ENCODE measurements at regions not wholly inside any gene's neighbourhood (a gene's known extent, or its start where the extent isn't known, plus 50 kb on each side); places are given as distances from the start of the nearest gene placed in this dataset.

DNA sequence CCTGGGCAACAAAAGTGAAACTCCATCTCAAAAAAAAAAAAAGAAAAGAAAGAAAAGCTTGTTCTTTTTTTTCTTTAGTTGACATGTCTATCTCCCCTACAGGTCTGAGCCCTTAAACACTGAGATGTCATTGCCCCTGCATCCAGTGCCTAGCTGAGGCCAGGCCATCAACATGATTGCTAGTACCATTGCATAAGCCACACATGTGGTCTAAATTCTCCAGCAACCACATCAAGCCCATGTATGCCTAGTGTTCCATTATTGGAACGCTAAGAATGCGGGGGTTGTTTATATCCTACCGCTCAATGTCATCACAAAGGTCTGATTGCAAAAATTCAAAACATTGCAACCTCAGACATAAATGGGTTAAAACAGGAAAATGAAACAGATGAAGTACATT, 62.7 kb downstream of the NPTX2 start:
- TF ChIP-seq ZFX (IDR thresholded peaks at IDR 0.05; ENCODE audit: borderline replicate concordance) = no peak
- TF ChIP-seq, protein P1, sequence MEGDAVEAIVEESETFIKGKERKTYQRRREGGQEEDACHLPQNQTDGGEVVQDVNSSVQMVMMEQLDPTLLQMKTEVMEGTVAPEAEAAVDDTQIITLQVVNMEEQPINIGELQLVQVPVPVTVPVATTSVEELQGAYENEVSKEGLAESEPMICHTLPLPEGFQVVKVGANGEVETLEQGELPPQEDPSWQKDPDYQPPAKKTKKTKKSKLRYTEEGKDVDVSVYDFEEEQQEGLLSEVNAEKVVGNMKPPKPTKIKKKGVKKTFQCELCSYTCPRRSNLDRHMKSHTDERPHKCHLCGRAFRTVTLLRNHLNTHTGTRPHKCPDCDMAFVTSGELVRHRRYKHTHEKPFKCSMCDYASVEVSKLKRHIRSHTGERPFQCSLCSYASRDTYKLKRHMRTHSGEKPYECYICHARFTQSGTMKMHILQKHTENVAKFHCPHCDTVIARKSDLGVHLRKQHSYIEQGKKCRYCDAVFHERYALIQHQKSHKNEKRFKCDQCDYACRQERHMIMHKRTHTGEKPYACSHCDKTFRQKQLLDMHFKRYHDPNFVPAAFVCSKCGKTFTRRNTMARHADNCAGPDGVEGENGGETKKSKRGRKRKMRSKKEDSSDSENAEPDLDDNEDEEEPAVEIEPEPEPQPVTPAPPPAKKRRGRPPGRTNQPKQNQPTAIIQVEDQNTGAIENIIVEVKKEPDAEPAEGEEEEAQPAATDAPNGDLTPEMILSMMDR (IDR thresholded peaks at IDR 0.05) = no peak
- no peak overlapping the region for H3K27ac ChIP-seq

DNA sequence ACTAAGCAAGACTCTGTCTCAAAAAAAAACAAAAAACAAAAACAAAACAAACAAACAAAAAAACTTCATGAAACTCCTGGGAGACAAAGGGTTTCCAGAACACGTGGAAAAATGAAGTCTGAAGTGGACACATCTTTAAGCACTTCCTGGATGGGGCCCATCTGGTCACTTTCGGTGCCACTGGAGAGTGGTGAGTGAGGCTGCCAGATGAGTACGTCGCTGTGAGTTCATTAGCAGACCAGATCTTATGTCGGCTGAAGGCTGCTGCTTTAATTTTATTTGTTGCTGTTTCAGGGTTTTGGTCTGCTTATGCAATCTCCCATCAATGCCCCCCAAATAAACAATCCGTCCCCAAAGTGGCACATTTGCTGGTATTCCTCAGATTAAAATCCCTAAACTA, 64.4 kb downstream of the NPTX2 start:
- H3K27ac ChIP-seq = no peak overlapping the region
- TF ChIP-seq, protein P1 (IDR thresholded peaks at IDR 0.05) = no peak
- no peak for TF ChIP-seq ZFX (IDR thresholded peaks at IDR 0.05; ENCODE audit: borderline replicate concordance)

DNA sequence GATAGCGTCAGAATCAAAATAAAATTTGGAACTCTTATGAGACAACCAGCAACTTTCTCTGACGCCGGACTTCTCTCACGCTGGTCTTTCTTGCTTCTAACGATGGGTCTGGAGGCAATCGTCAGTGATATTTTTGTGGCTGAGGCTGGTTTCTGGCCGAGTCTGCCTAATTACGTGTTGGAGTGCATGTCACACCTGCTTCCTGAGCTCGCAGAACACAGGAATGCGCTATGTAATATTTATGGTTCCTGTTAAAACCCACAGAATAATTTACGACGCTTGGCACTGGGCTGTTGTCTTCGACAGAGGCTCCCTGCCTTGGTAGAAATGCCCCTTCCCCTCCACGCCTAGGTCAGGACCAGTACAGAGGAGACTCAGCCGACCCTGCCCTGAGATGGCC, 64.9 kb downstream of the NPTX2 start:
- TF ChIP-seq, protein P1 (IDR thresholded peaks at IDR 0.05) = no peak
- TF ChIP-seq ZFX (IDR thresholded peaks at IDR 0.05; ENCODE audit: borderline replicate concordance) = no peak
- no peak overlapping the region for H3K27ac ChIP-seq

DNA sequence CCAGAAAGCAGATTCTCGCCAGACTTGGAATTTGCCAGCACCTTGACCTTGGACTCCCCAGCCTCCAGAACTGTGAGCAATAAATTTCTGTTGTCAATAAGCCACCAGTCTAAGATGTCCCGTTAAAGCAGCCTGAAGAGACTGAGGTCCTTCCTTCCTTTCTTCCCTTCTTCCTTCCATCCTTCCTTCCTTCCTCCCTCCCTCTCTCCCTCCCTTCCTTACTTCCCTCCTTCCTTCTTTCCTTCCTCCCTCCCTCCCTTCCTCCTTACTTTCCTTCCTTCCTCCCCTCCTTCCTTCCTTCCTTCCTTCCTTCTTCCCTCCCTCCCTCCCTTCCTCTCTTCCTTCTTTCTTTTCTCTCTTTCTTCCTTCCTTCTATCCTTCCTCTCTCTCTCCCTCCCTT, 66.4 kb downstream of the NPTX2 start:
- TF ChIP-seq, protein P1 (IDR thresholded peaks at IDR 0.05) = no peak
- no peak for TF ChIP-seq ZFX (IDR thresholded peaks at IDR 0.05; ENCODE audit: borderline replicate concordance)
- H3K27ac ChIP-seq = no peak overlapping the region

DNA sequence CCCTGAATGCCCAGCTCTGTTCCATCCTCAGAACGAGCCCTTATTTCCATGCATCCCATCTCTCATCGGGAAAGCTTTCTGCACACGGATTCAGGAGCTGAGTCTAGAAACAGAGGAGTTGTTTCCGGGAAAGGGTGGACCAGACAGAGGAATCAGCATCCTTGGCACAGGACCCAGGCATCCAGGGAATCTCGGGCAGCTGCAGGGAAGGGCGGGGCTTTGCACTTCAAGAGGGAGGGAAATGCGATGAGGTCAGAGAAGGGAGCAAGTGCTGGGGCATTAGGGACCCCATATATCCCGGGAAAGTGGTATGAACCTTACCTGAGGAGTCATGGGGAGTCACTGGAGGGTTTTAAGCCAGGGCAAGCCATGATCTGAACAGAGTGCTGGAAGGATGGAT, 68.5 kb downstream of the NPTX2 start:
- TF ChIP-seq, protein P1 (IDR thresholded peaks at IDR 0.05) = no peak
- no peak for TF ChIP-seq ZFX (IDR thresholded peaks at IDR 0.05; ENCODE audit: borderline replicate concordance)
- no peak overlapping the region for H3K27ac ChIP-seq

DNA sequence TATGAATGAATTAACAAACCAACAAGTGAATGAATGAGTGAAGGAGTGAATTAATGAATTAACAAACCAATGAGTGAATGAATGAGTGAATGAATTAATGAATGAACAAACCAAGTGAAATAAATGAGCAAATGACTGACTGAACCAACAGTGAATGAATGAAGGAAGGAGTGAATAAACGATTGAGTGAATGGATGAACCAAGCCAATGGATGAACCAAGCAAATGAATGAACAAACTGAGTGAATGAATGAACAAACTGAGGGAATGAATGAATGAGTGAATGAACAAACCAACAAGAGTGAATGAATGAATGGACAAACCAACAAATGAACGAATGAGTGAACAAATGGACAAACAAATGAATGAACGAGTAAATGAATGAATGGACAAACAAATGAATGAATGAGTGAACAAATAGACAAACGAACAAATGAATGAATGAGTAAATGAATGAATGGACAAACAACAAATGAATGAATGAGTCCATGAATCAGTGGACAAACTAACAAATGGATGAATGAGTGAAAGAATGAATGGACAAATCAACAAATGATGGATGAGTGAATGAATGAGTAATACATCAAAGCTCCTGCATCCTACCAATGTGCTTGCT, 69.5 kb downstream of the NPTX2 start:
- no peak for TF ChIP-seq ZFX (IDR thresholded peaks at IDR 0.05; ENCODE audit: borderline replicate concordance)
- TF ChIP-seq, protein P1 (IDR thresholded peaks at IDR 0.05) = no peak

DNA sequence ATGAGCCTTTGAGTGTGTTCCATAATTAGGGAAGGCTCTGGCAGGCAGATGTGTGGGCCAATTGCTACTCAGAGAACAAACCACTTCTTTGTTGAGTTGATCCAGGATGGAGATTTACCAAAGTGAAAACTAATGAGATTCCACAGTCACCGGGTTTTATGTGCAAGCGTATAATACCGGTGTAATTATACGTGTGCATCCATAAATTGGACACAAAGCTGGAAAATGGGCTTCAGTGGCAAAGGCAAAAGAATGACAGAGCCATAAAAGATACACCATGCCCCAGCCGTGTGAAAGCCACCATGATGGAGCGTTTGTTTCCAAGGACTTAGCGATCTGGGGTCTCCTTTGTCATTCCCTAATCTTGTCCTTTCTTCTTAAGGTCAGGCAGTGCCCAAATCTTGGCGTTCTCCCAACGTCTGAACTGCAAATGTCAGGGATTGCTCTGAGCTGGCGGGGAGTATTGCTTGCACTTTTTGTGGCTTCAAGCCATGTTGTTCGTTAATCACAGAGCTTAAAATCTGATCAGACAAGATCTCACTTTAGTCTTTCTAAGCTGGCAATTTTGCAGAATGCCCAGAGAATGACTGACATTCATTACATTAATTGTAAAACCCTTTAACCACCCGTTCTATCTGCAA, 70.1 kb downstream of the NPTX2 start:
- H3K27ac ChIP-seq = no peak overlapping the region
- TF ChIP-seq ZFX (IDR thresholded peaks at IDR 0.05; ENCODE audit: borderline replicate concordance) = no peak
- TF ChIP-seq, protein P1 (IDR thresholded peaks at IDR 0.05) = no peak

More for the DNA sequence above, 69.5 kb downstream of the NPTX2 start:
- no peak overlapping the region for H3K27ac ChIP-seq
